C4-2B (cell line): ENCODE measurements at regions not wholly inside any gene's neighbourhood (a gene's known extent, or its start where the extent isn't known, plus 50 kb on each side); places are given as distances from the start of the nearest gene placed in this dataset.
"Not testable (repeated sequence)": the region's sequence is repeated elsewhere in the genome, so short reads cannot be mapped to it uniquely, and the experiment has no call there.

Source experiments
- H3K27ac ChIP-seq: fragments of 450-650 bp; 2 replicates; pipeline ENCODE4 v1.5.1; 2017
- ZFX ChIP-seq: fragments of 450-650 bp; IDR thresholded peaks from 2 replicates; pipeline ENCODE4 v1.6.1; 2017
- TF ChIP-seq, protein P1 (sequence below): fragments of 450-650 bp; conservative IDR thresholded peaks from 2 replicates; pipeline ENCODE4 v1.5.1; 2017; ENCODE audit warnings: mild to moderate bottlenecking

DNA sequence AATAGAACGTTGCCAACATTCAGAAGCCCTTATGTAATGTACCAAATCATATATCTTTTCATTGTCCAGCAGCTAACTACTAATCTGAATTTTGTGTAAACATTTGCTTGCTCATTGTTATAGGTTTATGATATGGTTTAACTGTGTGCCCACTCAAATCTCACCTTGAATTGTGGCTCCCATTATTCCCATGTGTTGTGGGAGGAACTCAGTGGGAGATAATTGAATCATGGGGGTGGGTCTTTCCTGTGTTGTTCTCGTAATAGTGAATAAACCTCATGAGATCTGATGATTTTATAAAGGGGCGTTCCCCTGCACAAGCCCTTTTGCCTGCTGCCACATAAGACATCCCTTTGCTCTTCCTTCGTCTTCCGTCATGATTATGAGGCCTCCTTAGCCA is 91.9 kb upstream of the CLVS2 start:
- no peak overlapping the region for H3K27ac ChIP-seq
- TF ChIP-seq, protein P1, sequence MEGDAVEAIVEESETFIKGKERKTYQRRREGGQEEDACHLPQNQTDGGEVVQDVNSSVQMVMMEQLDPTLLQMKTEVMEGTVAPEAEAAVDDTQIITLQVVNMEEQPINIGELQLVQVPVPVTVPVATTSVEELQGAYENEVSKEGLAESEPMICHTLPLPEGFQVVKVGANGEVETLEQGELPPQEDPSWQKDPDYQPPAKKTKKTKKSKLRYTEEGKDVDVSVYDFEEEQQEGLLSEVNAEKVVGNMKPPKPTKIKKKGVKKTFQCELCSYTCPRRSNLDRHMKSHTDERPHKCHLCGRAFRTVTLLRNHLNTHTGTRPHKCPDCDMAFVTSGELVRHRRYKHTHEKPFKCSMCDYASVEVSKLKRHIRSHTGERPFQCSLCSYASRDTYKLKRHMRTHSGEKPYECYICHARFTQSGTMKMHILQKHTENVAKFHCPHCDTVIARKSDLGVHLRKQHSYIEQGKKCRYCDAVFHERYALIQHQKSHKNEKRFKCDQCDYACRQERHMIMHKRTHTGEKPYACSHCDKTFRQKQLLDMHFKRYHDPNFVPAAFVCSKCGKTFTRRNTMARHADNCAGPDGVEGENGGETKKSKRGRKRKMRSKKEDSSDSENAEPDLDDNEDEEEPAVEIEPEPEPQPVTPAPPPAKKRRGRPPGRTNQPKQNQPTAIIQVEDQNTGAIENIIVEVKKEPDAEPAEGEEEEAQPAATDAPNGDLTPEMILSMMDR = no peak
- TF ChIP-seq ZFX = no peak

DNA sequence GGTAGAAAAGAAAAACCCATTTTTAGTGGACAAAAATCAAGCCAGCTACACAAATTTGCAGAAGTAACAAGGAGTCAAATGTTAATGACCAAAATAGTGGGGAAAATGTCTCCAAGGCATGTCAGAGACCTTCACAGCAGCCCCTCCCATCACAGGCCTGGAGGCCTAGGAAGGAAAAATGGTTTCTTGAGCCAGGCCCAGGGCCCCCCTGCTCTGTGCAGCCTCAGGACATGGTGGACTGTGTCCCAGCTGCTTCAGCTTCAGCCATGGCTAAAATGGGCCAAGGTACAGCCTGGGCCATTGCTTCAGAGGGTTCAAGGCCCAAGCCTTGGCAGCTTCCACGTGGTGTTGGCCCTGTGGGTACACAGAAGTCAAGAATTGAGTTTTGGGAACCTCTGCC is 82.5 kb upstream of the CLVS2 start:
- no peak overlapping the region for H3K27ac ChIP-seq
- TF ChIP-seq, protein P1 = no peak
- TF ChIP-seq ZFX = no peak

DNA sequence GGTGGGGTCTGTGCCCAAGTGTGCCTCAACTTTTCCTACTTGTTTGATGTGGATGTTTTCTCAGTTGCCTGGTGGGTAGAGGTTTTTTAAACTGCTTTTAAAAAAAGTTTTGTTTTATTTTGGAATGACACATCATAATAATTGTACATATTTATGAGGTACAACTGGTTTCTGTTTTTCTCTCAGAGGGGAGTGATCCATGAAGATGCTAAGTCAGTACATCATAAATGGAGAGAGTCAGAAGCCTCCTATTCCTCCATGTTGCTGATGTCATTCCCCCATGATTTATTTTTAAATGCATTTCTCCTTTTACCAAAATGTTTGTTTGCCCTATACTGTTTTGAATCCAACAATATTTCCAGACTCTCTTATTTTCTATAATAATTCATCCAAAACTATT is 77.3 kb upstream of the CLVS2 start:
- H3K27ac ChIP-seq = no peak overlapping the region
- no peak for TF ChIP-seq ZFX
- TF ChIP-seq, protein P1 = no peak

DNA sequence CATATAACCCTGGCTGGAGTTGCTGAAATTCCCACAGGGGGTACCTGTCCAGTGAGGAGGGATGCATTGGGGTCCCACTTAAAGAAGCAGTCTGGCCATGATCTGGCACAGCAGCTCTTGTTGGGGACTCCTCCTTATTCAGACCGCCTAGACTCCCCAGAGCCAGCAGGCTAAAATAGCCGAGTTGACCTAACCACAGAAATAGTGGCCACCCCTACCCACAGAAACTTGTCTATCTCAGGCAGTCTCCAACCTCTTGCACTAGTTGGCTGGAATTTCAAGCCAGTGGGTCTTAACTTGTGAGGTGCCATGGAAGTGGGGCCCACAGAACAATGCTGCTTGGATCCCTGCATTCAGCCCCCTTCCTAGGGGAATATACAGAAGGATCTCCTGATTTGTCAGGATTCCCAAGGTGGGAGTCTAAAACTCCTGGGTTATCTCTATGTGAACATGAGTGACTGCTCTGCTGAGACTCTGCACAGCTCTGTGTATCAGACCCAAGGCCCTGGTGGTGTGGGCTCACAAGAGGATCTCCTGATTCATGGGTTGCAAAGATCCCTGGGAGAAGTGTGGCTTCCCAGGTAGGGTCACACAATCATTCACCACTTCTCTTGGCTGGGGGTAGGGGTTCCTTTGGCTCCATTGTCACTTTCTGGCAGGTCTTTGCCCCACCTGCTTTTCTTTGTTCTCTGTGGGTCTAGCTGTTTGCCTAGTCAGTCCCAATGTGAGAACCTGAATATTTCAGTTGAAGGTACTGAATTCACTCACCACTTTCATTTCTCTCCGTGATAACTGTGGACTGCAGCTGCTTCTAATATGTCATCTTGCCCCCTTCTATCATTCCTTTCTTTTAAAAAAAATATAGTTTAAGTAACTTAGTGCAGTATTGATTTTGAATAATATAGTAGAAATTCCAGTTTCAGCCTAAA is 65.5 kb upstream of the CLVS2 start:
- no peak for TF ChIP-seq ZFX
- TF ChIP-seq, protein P1 = no peak
- no peak overlapping the region for H3K27ac ChIP-seq

DNA sequence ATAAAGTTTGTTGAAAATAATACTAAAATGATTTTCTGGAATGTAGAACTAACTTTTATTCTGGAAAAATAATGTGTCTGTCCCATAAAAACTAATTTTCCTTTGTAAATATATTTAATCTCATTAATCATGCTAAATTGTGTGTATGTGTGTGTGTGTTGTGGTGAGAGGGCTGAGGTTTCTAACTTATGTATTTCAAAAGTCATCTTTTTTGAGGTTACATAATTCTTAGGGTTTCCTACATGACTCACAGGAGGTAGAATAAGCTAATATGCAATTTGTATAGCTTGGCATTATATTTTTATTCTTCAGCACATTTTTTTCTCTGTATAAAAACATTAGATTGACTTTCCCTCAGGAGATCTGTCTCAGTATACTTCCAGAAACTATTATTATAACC is 64.1 kb upstream of the CLVS2 start:
- TF ChIP-seq, protein P1 = no peak
- TF ChIP-seq ZFX = no peak
- no peak overlapping the region for H3K27ac ChIP-seq

DNA sequence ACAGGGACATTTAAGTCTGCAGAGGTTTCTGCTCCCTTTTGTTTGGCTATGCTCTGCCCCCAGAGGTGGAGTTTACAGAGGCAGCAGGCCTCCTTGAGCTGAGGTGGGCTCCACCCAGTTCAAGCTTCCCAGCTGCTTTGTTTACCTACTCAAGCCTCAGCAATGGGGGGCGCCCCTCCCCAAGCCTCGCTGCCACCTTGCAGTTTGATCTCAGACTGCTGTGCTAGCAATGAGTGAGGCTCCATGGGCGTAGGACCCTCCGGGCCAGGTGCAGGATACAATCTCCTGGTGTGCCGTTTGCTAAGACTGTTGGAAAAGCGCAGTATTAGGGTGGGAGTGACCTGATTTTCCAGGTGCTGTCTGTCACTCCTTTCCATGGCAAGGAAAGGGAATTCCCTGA is 51.1 kb upstream of the CLVS2 start:
- H3K27ac ChIP-seq = not testable (repeated sequence)
